Colonic mucosa (tissue), 4 donors: ENCODE measurements at regions not wholly inside any gene's neighbourhood (a gene's known extent, or its start where the extent isn't known, plus 50 kb on each side); places are given as distances from the start of the nearest gene placed in this dataset.

Experiments used
- DNase-seq: peaks from one replicate; pipeline ENCODE4 v3.0.0-alpha.2; 2020
- H3K27ac ChIP-seq: fragments of 200-600 bp; one replicate; pipeline ENCODE4 v1.8.0; 2021
- H3K27me3 ChIP-seq: fragments of 200-600 bp; one replicate; pipeline ENCODE4 v1.8.0; 2021
- H3K36me3 ChIP-seq: fragments of 200-600 bp; one replicate; pipeline ENCODE4 v1.8.0; 2021
- H3K4me1 ChIP-seq: fragments of 200-600 bp; one replicate; pipeline ENCODE4 v1.8.0; 2021; ENCODE audit warnings: mild to moderate bottlenecking
- H3K4me3 ChIP-seq: fragments of 200-600 bp; one replicate; pipeline ENCODE4 v1.8.0; 2021
- H3K9ac ChIP-seq, 2 donors: one replicate each; pipeline ENCODE4 v1.7.0; 2013; ENCODE audit warnings: control low read depth in 2 of 2, low read depth in 2 of 2, low read length in 2 of 2
- H3K9me3 ChIP-seq: fragments of 200-600 bp; one replicate; pipeline ENCODE4 v1.8.0; 2021
- CTCF ChIP-seq: fragments of 200-600 bp; IDR thresholded peaks from one replicate; pipeline ENCODE4 v1.8.0; 2022; ENCODE audit warnings: antibody characterized with exemption, mild to moderate bottlenecking
- intact Hi-C: fragments of 100-400 bp; cut with DNase I; formaldehyde crosslinking; loops from one replicate; pipeline ENCODE4 v1.14.1; 2022
- donor health status: healthy.
- donor health status: DM: no; HTN: no; CAD: no.
- donor health status: DM: no; HTN: no; CAD: no.

DNA sequence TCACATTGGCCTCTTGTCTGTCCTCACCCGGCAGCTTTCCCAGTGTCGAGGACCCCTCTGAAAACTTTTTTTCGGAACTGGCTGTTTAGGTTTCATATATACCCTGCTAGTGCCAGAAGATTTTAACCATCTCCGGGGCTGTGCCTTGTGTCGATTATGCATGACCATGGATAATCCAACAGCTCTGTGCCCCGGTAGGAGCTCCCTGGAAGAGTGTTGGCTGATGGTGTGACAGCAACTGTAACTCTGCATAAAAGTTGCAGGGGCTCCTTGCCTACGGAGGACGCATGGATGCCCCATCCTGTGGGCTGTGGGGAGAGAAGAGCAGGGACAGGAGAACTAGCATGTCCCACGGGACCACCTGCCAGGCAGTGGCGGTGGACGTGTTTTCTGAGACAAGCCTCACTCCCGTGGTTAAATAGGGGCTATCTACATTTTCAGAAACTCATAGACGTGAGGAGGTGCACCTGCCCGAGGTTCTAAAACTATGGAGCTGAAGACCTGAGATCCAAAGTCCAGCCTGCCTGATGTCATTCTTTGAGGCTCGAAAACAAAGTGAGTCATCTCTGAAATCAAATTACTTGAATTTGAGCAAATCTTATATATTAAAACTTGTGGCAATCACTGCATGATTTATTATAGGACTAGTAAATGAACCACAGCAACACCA, 437.2 kb upstream of the HS6ST1 start:
- Histone ChIP-seq H3K4me3 (no peak overlapping the region), H3K4me1 (no peaks in the 10 kb centered on the region), H3K9ac (no peak overlapping the region), H3K27me3 (no peaks in the 10 kb centered on the region), H3K9me3 (no peaks in the 10 kb centered on the region), H3K27ac (no peak overlapping the region), H3K36me3 (no peaks in the 10 kb centered on the region)
- TF ChIP-seq CTCF, result no peak
- no peak for DNase-seq
- intact Hi-C loops, result no loop called here

DNA sequence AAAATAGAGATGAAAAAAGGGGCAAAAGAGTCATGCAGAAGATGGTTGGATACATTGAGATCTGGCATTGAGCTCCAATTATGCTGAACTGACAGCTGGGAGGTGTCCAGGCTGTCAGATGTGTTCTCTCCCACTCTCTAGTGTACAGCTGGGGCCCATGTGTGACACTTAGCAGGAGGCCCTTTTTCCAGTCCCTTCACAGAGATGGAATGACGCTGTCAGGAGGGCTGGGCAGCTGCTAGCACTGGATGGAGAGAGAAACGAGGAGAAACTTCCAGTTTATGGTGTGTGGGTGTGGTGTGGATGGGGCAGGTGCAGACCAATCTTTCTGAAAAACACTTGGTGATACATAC, 437.7 kb upstream of the HS6ST1 start:
- no peak for TF ChIP-seq CTCF
- intact Hi-C loops, result no loop called here
- Histone ChIP-seq H3K27me3 (no peaks in the 10 kb centered on the region), H3K36me3 (no peaks in the 10 kb centered on the region), H3K9me3 (no peaks in the 10 kb centered on the region), H3K9ac (no peak overlapping the region), H3K27ac (no peak overlapping the region), H3K4me3 (no peak overlapping the region), H3K4me1 (no peaks in the 10 kb centered on the region)
- DNase-seq, result no peak

DNA sequence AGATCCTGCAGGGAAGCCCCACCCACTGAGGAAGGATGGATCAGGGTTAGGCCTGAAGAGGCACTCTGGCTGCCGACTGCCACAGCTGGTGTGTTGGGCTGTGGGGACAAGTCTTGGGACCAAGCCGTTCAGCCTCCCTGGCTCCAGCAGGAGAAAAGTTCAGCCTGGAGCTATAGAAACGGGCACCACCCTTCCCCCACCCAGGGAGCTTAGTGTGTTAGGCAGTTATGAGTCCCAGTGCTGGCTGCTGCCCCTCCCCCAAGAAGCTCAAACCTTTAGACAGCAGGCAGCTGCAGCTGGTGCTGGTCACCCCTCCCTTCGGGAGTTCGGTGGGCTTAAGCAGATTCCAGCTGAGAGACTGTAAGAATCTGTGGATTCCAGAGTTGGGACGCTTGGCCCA, 447.1 kb upstream of the HS6ST1 start:
- H3K4me3 ChIP-seq, result no peak overlapping the region
- no peaks in the 10 kb centered on the region for H3K4me1 ChIP-seq
- H3K9me3 ChIP-seq, result no peaks in the 10 kb centered on the region
- H3K27ac ChIP-seq, result no peak overlapping the region
- no peak for DNase-seq
- intact Hi-C loops, result no loop called here
- TF ChIP-seq CTCF, result no peak
- no peak overlapping the region for H3K9ac ChIP-seq
- H3K27me3 ChIP-seq, result no peaks in the 10 kb centered on the region
- H3K36me3 ChIP-seq, result no peaks in the 10 kb centered on the region

DNA sequence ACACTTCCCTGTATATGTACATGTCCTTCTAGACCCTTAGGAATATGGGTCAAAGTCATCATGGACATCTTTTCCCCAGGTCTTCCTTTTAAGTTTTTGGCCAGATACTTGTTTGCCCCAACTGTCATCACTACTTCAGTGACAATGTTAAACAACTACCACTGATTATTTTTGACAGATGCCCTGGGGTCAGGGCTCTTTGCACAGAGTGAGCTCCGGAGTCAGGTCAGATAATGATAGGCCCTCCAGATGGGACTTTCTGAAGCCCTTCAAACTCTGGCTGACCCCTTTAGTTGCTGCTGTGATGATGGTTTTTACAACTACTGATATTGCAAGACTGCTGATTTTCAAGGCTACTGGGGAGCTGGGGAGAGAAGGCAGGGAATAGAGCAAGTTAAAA, 449.4 kb upstream of the HS6ST1 start:
- no peak for DNase-seq
- no peak overlapping the region for H3K9ac ChIP-seq
- intact Hi-C loops, result no loop called here
- TF ChIP-seq CTCF, result no peak
- no peaks in the 10 kb centered on the region for H3K27me3 ChIP-seq
- H3K27ac ChIP-seq, result no peak overlapping the region
- no peaks in the 10 kb centered on the region for H3K4me1 ChIP-seq
- H3K4me3 ChIP-seq, result no peak overlapping the region
- no peaks in the 10 kb centered on the region for H3K9me3 ChIP-seq
- H3K36me3 ChIP-seq, result no peaks in the 10 kb centered on the region

GRCh38 chr2:128769457-128770142, 450.9 kb upstream of the HS6ST1 start:
- intact Hi-C loops, result no loop called here
- Histone ChIP-seq H3K36me3 (no peaks in the 10 kb centered on the region), H3K4me1 (no peaks in the 10 kb centered on the region), H3K27ac (no peak overlapping the region), H3K9me3 (no peaks in the 10 kb centered on the region), H3K4me3 (no peak overlapping the region), H3K27me3 (no peaks in the 10 kb centered on the region), H3K9ac (no peak overlapping the region)
- no peak for TF ChIP-seq CTCF
- no peak for DNase-seq
